ENCODE measurements at regions not wholly inside any gene's neighbourhood (a gene's known extent, or its start where the extent isn't known, plus 50 kb on each side); places are given as distances from the start of the nearest gene placed in this dataset.

DNA sequence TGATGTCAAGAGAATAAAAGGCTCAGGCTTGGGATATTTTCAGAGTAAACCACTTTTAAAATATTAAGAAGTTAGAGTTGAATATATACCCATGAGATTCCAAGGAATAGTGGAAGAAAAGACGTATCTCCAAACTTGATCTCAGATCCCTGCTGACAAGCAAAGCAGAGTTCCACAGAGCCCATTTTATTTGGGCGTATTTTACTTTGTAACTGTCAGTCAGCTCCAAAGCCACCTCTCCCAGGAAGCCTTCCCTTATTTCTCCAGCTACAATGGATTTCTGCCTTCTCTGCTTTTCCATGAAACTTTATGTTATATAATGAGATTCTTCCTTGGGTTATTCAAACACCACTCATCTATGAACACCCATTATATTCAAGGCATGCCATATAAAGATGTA lies 295.7 kb downstream of the FZD1 start:
- no peak for TF ChIP-seq POLR2A (IDR thresholded peaks at IDR 0.05)
- TF ChIP-seq, protein P1, sequence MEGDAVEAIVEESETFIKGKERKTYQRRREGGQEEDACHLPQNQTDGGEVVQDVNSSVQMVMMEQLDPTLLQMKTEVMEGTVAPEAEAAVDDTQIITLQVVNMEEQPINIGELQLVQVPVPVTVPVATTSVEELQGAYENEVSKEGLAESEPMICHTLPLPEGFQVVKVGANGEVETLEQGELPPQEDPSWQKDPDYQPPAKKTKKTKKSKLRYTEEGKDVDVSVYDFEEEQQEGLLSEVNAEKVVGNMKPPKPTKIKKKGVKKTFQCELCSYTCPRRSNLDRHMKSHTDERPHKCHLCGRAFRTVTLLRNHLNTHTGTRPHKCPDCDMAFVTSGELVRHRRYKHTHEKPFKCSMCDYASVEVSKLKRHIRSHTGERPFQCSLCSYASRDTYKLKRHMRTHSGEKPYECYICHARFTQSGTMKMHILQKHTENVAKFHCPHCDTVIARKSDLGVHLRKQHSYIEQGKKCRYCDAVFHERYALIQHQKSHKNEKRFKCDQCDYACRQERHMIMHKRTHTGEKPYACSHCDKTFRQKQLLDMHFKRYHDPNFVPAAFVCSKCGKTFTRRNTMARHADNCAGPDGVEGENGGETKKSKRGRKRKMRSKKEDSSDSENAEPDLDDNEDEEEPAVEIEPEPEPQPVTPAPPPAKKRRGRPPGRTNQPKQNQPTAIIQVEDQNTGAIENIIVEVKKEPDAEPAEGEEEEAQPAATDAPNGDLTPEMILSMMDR (IDR thresholded peaks at IDR 0.05): no peak
